HG02798 (cell line): ENCODE measurements at regions not wholly inside any gene's neighbourhood (a gene's known extent, or its start where the extent isn't known, plus 50 kb on each side); places are given as distances from the start of the nearest gene placed in this dataset.

Source experiments
- ATAC-seq: cut with Tn5 transposase; IDR thresholded peaks from one replicate; pipeline ENCODE4 v1.9.1; 2021; ENCODE audit warnings: mild to moderate bottlenecking; ENCODE audit not compliant: unreplicated experiment, poor library complexity

- ATAC-seq, result no peak
Measured at GRCh38 chr13:53605326-53605725, 576.7 kb downstream of the OLFM4 start.

GRCh38 chr13:53612200-53612599 lies 583.6 kb downstream of the OLFM4 start:
- no peak for ATAC-seq

- no peak for ATAC-seq
Measured at GRCh38 chr13:53622456-53622855, 593.8 kb downstream of the OLFM4 start.

DNA sequence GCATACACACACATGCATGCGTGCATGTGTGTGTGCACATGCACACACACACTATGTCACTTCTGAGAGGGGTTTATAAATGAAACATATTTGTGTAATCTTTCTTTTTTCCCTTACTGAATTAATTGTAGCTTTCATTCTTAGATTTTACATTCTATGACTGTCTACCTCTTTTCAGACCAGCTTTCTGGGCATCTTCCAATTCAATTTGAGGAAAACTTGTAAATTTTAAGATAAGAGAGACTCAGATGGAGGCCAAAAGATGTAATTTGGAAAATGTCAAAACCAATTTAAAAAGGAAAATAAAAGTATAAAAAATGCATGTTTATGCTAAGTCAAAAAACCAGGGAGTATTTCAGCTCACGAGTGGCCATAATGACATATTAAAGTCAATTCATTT lies 594.5 kb downstream of the OLFM4 start:
- no peak for ATAC-seq

- ATAC-seq, result no peak
Measured at GRCh38 chr13:53631511-53631910, 602.9 kb downstream of the OLFM4 start.

DNA sequence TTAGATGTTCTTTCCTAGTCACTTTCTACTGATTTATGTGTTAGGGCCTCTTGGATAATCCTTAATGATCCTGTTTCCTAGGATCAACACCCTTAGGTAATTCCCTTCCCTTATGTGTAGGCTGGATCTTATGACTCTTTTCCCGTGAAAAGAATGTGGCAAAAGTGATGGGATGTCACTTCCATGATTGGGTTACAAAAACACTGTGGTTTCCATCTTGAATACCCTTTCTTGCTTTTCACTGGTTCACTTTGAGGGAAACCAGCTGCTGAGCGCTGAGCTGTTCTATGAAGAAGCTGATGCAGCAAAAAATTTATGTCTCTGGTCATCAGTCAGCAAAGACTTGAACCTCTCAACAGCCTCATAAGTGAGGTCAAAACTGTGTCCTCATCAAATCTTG lies 609.4 kb downstream of the OLFM4 start:
- ATAC-seq, result no peak

- ATAC-seq, result no peak
Measured at GRCh38 chr13:53642306-53642705, 613.7 kb downstream of the OLFM4 start.

DNA sequence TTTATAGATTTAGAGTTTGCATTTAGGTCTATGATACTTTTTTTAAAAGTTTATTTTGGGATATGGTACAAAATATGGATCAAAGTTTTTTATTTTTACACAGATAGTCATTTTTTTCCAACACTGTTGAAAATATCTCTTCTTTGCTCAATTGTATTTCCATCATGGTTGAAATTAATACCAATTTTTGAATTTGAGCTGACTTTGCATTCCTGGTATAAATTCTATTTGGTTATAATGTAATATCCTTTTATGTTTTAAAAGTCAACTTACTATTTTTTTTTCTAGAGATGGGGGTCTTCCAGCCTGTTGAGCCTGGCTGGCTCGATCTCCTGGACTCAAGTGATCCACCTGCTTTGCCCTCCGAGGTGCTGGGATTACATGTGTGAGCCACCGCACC lies 620.1 kb downstream of the OLFM4 start:
- ATAC-seq, result no peak

GRCh38 chr13:53672005-53672404 lies 643.4 kb downstream of the OLFM4 start:
- ATAC-seq, result no peak

DNA sequence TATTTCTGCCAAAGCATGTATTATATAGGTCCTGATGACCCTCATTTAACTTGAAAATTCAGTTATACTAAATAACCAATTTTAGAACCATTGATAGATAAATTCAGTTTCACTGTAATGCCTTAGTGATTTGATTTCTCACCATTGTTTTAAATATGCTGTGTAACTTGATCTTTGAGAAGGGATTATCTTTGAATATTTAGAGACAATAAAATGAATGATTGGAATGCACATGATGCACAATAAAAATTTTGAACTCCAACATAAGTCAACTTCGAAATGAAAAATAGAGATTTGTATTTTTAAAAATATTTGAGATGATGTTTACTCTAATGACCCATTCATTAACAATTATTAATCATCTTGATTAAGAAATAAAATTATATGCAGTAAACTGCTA lies 654.5 kb downstream of the OLFM4 start:
- no peak for ATAC-seq

- ATAC-seq, result no peak
Measured at GRCh38 chr13:53683608-53684007, 655.0 kb downstream of the OLFM4 start.

- ATAC-seq, result no peak
Measured at GRCh38 chr13:53691417-53691816, 662.8 kb downstream of the OLFM4 start.

- no peak for ATAC-seq
Measured at GRCh38 chr13:53694814-53695532, 666.4 kb downstream of the OLFM4 start.

DNA sequence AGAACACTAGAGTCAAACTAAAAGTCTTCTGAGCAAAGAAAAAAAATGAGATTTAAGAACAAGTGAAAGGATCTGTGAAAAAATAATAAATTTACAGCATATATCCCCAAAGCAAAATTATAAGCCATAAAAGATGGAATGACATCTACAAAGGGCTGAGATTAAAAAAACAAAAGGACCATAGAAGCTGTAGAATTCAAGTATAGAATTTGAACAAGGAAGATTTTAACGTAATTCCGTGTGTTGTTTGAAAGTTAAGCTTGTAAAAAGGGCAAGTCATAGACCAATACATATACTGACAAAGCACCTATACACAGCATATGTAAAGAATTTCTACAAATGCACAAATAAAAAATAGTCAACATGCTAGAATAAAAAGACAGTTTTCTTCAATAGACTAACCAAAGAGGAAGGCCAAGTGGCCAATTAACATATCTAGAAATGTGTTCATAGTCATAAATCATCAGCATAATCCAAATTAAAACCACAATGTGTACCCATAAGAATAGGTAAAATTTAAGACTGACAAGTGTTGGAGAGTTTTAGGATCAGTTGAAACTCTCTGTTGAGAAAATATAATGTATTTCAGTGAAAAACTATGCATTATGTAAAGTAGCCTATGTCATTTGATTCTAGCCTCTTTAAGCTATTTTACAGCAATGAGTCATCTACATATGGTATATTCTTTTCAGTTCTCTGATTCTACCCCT lies 674.9 kb downstream of the OLFM4 start:
- ATAC-seq, result no peak

DNA sequence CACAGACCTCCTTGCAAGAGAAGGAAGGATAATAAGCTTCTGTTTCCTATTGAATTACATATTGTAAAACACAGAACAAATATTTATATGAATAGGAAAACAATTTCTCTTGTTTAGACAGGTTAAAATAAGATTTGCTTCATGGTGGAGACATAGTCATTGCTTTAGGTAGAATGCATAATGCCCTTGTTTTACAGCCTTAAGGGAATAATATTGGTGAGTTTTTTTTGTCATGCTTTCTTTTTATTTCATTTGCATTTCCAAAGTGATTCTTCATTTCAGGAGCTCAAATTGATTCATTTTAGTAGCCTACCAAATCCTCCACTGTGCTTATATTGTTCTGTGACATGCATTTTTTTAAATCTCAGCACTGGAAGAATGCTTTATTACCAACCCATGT lies 690.7 kb downstream of the OLFM4 start:
- ATAC-seq, result no peak

DNA sequence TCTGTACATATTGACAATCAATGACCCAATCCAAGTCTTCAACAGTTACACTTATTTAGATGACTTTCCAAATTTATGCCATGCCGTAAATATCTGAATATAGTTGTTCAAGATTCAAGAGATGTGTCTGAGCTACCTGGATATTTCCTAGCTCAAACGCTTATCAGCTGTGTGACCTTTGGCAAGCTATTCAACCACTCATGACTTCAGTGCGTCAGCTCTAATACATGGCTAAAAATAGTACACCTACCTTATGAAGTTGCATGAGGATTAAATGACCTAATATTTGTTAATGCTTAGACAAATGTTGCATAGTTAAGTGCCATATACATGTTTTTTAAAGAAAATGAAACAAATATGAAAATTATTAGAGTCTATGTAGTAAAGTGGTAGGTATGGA lies 704.1 kb downstream of the OLFM4 start:
- ATAC-seq, result no peak

GRCh38 chr13:53743906-53744305 lies 715.3 kb downstream of the OLFM4 start:
- ATAC-seq, result no peak

DNA sequence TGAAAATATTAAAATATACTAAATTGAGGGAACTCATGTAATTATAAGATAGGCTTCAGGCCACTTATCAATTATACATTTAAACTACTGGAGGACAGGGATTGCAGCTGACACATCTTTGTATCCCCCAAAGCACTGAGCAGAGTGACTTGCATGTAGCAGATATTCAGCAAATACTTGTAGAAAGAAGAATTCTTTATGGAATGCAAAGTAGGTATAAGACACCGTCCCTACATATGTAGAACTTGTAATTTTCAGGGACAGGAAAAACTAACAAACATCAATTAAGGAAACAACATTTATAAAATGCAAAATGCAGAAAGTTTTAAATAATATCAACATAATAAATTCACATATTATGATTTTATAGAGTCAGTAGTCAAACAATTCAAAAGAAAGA lies 719.2 kb downstream of the OLFM4 start:
- no peak for ATAC-seq

GRCh38 chr13:53749306-53749705 lies 720.7 kb downstream of the OLFM4 start:
- no peak for ATAC-seq

- no peak for ATAC-seq
Measured at GRCh38 chr13:53759016-53759415, 730.4 kb downstream of the OLFM4 start.

DNA sequence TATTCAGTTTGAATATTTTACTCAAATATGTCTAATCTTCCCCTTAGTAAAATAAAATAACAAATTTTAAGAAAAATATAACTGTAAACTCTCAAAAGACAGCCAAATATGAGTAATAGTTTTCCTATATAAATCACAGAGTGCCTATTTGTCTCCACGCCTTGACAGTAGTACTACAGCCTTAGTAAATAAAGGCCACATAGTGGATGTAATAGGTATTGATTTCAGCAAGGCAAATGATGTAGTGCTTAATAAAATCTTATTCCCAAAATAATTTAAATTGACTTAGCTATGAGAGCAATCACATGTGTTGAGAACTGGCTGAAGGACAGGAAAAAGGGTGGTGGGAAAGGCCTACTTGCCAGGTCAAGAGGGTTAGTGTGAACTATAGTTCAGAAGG lies 747.2 kb downstream of the OLFM4 start:
- no peak for ATAC-seq

- ATAC-seq, result no peak
Measured at GRCh38 chr13:53778937-53779336, 750.3 kb downstream of the OLFM4 start.
